Ishikawa (cell line): ENCODE measurements at regions not wholly inside any gene's neighbourhood (a gene's known extent, or its start where the extent isn't known, plus 50 kb on each side); places are given as distances from the start of the nearest gene placed in this dataset.

ENCODE experiments used
- CEBPB ChIP-seq: IDR thresholded peaks from 2 replicates; pipeline ENCODE4 v1.6.1; 2012
- CREB1 ChIP-seq: IDR thresholded peaks from 2 replicates; pipeline ENCODE4 v1.6.1; 2012; ENCODE audit warnings: low read depth
- EGR1 ChIP-seq: IDR thresholded peaks from 2 replicates; pipeline ENCODE4 v1.6.1; 2012
- EP300 ChIP-seq: IDR thresholded peaks from 2 replicates; pipeline ENCODE4 v1.6.1; 2012; ENCODE audit warnings: borderline replicate concordance
- FOXM1 ChIP-seq: IDR thresholded peaks from 2 replicates; pipeline ENCODE4 v1.6.1; 2012; ENCODE audit warnings: low read depth, borderline replicate concordance
- NFIC ChIP-seq: IDR thresholded peaks from 2 replicates; pipeline ENCODE4 v1.6.1; 2012
- RAD21 ChIP-seq: IDR thresholded peaks from 2 replicates; pipeline ENCODE4 v1.6.1; 2012; ENCODE audit warnings: low read depth
- TAF1 ChIP-seq: IDR thresholded peaks from 2 replicates; pipeline ENCODE4 v1.6.1; 2012; ENCODE audit warnings: low read depth, mild to moderate bottlenecking
- TCF12 ChIP-seq: IDR thresholded peaks from 2 replicates; pipeline ENCODE4 v1.6.1; 2012; ENCODE audit warnings: low read depth
- TEAD4 ChIP-seq: IDR thresholded peaks from 2 replicates; pipeline ENCODE4 v1.6.1; 2012
- YY1 ChIP-seq: IDR thresholded peaks from 2 replicates; pipeline ENCODE4 v1.6.1; 2012; ENCODE audit warnings: low read depth
- ZBTB7A ChIP-seq: IDR thresholded peaks from 2 replicates; pipeline ENCODE4 v1.6.1; 2012; ENCODE audit warnings: low read depth
- TF ChIP-seq, protein P1 (sequence below): IDR thresholded peaks from 2 replicates; pipeline ENCODE4 v1.6.1; 2012; ENCODE audit warnings: low read depth, mild to moderate bottlenecking
- TF ChIP-seq, protein P2 (sequence below): IDR thresholded peaks from 2 replicates; pipeline ENCODE4 v1.6.1; 2012
- TF ChIP-seq, protein P3 (sequence below): IDR thresholded peaks from 2 replicates; pipeline ENCODE4 v1.6.1; 2012

DNA sequence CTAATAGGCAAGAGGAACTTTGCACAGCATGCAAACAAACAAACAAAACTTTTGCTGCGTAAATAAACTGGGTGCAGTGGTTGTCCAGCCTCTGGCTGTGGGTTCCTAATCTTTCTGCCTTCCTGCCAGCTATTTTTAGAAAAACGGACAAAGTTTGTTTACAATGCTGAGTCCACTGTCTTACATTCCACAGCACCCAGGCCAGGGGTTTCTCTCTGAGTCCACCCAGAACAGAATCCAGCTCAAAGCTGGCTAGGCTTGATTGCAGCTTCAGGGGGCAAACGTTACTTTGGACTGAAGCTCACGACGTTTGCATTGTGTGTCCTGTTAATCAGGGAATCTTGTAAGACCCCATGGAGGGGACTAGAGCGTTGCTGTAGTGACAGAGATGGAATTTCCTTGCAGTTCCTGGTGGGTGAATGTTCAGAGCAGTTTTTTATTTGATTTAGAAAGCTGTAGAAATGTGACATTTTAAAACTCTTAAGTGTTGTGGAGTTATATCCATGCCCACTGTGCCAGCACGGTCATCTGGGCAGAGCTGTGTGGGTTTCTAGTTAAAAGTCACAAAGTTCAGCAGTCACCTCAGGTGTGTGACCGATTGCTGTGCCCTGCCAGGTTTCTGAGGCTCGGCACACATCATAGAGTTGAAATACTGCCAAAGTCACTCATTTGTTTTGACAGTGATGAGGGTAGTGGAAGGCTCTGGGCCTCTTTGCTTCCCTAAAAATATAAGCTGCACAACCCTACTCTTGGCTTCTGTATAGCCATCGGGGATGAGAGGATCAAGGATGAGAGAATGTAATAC, 247.0 kb downstream of the STK31 start:
- TF ChIP-seq, protein P1, sequence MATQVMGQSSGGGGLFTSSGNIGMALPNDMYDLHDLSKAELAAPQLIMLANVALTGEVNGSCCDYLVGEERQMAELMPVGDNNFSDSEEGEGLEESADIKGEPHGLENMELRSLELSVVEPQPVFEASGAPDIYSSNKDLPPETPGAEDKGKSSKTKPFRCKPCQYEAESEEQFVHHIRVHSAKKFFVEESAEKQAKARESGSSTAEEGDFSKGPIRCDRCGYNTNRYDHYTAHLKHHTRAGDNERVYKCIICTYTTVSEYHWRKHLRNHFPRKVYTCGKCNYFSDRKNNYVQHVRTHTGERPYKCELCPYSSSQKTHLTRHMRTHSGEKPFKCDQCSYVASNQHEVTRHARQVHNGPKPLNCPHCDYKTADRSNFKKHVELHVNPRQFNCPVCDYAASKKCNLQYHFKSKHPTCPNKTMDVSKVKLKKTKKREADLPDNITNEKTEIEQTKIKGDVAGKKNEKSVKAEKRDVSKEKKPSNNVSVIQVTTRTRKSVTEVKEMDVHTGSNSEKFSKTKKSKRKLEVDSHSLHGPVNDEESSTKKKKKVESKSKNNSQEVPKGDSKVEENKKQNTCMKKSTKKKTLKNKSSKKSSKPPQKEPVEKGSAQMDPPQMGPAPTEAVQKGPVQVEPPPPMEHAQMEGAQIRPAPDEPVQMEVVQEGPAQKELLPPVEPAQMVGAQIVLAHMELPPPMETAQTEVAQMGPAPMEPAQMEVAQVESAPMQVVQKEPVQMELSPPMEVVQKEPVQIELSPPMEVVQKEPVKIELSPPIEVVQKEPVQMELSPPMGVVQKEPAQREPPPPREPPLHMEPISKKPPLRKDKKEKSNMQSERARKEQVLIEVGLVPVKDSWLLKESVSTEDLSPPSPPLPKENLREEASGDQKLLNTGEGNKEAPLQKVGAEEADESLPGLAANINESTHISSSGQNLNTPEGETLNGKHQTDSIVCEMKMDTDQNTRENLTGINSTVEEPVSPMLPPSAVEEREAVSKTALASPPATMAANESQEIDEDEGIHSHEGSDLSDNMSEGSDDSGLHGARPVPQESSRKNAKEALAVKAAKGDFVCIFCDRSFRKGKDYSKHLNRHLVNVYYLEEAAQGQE, result no peak
- no peak for TF ChIP-seq EGR1

DNA sequence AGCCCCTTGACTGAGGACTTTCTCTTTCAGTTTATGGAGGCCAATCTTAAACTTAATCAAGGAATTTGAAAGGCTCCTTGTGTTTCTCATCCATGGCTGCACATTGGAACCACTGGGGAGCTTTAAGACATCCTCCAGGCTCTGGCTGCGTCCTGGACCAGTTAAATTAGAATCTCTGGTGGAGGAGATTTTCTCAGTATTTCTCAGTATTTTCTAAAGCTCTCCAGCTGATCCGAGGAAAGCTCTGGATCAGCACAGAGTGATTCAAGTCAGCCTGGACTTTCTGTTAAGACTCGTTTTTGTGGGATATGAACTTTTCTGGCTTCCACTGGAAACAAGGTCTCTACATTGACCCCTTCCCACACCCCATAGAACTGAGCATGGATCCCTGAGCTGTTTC, 249.8 kb downstream of the STK31 start:
- no peak for TF ChIP-seq ZBTB7A
- no peak for TF ChIP-seq EGR1
- TF ChIP-seq YY1, result no peak
- no peak for TF ChIP-seq TAF1
- TF ChIP-seq TCF12, result no peak
- TF ChIP-seq, protein P1, result no peak
- TF ChIP-seq EP300, result no peak
- TF ChIP-seq, protein P2, sequence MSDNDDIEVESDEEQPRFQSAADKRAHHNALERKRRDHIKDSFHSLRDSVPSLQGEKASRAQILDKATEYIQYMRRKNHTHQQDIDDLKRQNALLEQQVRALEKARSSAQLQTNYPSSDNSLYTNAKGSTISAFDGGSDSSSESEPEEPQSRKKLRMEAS, result no peak
- no peak for TF ChIP-seq TEAD4
- TF ChIP-seq, protein P3, sequence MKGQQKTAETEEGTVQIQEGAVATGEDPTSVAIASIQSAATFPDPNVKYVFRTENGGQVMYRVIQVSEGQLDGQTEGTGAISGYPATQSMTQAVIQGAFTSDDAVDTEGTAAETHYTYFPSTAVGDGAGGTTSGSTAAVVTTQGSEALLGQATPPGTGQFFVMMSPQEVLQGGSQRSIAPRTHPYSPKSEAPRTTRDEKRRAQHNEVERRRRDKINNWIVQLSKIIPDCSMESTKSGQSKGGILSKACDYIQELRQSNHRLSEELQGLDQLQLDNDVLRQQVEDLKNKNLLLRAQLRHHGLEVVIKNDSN, result no peak

DNA sequence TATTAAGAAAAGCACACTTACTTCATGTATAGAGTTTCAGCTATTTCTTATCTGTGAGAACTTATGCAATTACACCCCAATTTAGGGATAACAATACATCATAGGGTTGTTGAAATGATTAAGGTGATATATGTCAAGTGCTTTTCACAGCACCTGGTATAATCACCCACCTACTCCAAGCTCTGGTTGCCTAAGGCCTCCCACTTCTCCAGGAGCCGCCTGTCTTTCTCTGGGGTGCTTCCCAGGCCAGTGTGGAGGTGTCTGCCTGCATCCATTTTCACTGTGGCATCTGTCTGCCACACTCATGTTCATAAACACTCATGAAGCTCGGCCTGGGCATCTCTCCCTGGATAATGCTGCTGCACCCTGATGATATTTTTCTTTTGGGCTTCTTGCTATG, 250.3 kb downstream of the STK31 start:
- TF ChIP-seq TCF12 (no peak), CREB1 (no peak), RAD21 (no peak), NFIC (no peak), TEAD4 (no peak), ZBTB7A (no peak), FOXM1 (no peak), EGR1 (no peak), EP300 (no peak), CEBPB (no peak), YY1 (no peak), TAF1 (no peak)
- TF ChIP-seq, protein P2, result no peak
- TF ChIP-seq, protein P1, result no peak
- TF ChIP-seq, protein P3, result no peak

DNA sequence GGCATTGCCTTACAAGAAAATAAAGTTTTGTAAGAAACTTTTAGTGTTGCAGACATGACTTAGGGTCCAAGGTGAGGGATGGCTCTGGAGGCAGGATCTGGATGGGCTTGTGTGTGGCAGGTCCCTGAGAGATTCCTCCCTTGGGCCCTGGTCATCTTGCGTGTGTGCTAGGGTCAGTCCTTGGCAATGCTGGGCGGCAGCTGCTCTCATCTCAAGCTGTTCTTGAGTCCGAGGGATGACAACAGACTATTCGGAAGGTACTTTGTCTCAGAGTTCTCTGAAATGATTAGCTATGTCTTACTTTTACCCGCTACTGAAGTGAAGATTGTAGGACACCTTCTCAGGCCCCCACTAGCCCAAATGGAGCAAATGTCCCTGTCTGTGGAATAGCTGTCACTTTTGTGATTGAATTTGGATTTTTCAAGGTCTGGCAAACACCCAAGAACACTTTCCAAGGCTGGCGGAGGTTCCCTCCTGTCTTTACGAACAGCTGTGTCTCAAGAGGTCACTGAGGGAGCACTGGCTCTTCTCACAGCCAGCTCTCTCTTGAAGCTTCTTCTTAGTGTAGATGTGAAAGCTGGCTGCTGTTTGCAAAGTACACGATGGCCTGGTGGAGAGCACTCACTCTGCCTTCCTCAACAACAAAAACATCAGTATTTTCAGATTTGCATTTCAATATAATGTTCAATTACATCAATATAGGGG, 253.6 kb downstream of the STK31 start:
- TF ChIP-seq YY1, result no peak
- TF ChIP-seq CREB1, result no peak
- TF ChIP-seq, protein P3, result no peak
- no peak for TF ChIP-seq ZBTB7A
- no peak for TF ChIP-seq TEAD4
- no peak for TF ChIP-seq CEBPB
- TF ChIP-seq, protein P1, result no peak
- TF ChIP-seq EP300, result no peak
- no peak for TF ChIP-seq NFIC
- no peak for TF ChIP-seq RAD21
- TF ChIP-seq TCF12, result no peak
- TF ChIP-seq TAF1, result no peak
- TF ChIP-seq EGR1, result no peak
- TF ChIP-seq, protein P2, result no peak
- no peak for TF ChIP-seq FOXM1
